ENCODE measurements at regions not wholly inside any gene's neighbourhood (a gene's known extent, or its start where the extent isn't known, plus 50 kb on each side); places are given as distances from the start of the nearest gene placed in this dataset.

- TF ChIP-seq CTCF (IDR thresholded peaks at IDR 0.05 in 8 of 11, conservative IDR thresholded peaks at IDR 0.05 in 3 of 11) (no peak), POLR2A (IDR thresholded peaks at IDR 0.05) (no peak), POLR2AphosphoS5 (IDR thresholded peaks at IDR 0.05) (no peak)
Measured at GRCh38 chr5:163888366-163888765, 382.9 kb downstream of the MAT2B start.
